ENCODE measurements at regions not wholly inside any gene's neighbourhood (a gene's known extent, or its start where the extent isn't known, plus 50 kb on each side); places are given as distances from the start of the nearest gene placed in this dataset.

DNA sequence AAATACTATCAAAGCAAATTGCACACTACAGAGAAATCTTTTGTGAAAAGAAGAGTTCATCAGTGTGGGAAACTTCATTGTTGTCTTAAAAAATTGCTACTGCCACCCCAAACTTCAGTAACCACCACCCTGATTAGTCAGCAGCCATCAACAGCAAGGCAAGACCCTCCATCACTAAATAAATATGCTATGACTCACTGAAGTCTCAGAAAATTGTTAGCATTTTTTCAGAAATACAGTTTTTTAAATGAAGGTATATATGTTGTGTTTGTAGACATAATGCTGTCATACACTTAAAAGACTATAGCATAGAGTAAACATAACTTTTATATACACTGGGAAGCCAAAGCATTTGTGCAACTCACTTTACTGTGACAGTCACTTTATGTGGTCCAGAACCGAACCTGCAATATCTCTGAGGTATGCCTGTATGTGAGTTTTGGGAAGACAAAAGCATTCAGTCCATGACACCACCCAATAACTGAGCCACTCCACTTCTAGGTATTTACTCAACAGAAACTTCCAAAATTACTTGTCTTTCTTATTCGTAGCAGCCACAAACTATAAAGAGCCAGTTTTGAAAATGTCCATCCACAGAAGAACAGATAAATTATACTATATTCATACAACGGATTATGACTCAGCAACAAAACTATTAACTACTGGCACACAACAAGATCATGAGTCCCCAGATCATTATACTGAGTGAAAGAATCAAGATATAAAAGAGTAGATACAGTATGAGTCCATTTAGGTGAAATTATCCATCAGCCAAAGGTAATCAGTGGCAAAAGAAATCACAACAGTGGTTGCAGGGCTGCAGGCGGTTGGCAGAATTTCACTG lies 649.6 kb downstream of the BCL11B start:
- H3K4me3 ChIP-seq (ENCODE audit: low read depth in 1 of 5, low read length in 5 of 5), result no peak overlapping the region
- no peak overlapping the region for H3K27ac ChIP-seq (ENCODE audit: low read depth, low read length)
- H3K9ac ChIP-seq (ENCODE audit: low read length in 5 of 5), result no peak overlapping the region
- no peaks in the 10 kb centered on the region for H3K4me1 ChIP-seq (ENCODE audit: control insufficient read depth in 5 of 5, insufficient read depth in 5 of 5, low read length in 5 of 5)
- peaks cover 4 to 16% (median 16%) of the 10 kb centered on the region in 5 donors for H3K9me3 ChIP-seq (ENCODE audit: control insufficient read depth in 5 of 5, low read length in 5 of 5)
- H3K36me3 ChIP-seq (ENCODE audit: control insufficient read depth in 5 of 5, insufficient read depth in 5 of 5, low read length in 5 of 5), result no peaks in the 10 kb centered on the region
- peaks cover 0 to 1% (median 0%) of the 10 kb centered on the region in 5 donors for H3K27me3 ChIP-seq (ENCODE audit: control insufficient read depth in 5 of 5, insufficient read depth in 4 of 5, low read length in 5 of 5)

DNA sequence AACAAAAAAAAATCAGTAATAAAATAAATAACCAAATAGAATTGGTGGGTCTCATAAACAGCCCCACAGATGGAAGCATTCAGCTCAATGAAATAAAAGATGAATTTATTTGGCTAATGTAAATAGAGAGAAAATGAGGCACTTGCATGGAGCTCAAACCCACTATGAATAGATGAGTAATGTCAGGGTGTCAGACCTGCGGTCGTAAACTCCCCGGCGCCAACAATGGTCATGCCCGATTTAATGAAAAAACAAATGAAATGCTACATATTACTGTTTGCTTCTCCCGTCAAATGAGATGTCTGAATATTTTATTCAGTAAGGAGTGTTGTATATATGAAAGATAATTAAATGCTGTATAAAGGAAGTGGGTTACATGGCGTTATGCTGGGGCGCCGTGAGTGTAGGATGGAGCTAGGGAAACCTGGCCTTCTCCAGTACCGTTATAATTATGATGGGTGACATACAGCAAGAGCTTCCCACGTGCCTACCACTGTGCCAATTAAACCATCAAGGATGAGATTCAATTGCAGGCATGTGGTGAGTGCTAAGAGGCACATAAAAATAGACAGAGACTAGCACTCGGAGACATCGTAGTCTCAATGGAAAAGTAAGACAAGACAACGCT lies 648.1 kb downstream of the BCL11B start:
- no peak overlapping the region for H3K4me3 ChIP-seq (ENCODE audit: low read depth in 1 of 5, low read length in 5 of 5)
- H3K9me3 ChIP-seq (ENCODE audit: control insufficient read depth in 5 of 5, low read length in 5 of 5), result peaks cover 3 to 28% (median 24%) of the 10 kb centered on the region in 5 donors
- H3K4me1 ChIP-seq (ENCODE audit: control insufficient read depth in 5 of 5, insufficient read depth in 5 of 5, low read length in 5 of 5), result no peaks in the 10 kb centered on the region
- H3K27me3 ChIP-seq (ENCODE audit: control insufficient read depth in 5 of 5, insufficient read depth in 4 of 5, low read length in 5 of 5), result no peaks in the 10 kb centered on the region
- no peaks in the 10 kb centered on the region for H3K36me3 ChIP-seq (ENCODE audit: control insufficient read depth in 5 of 5, insufficient read depth in 5 of 5, low read length in 5 of 5)
- H3K9ac ChIP-seq (ENCODE audit: low read length in 5 of 5), result no peak overlapping the region
- H3K27ac ChIP-seq (ENCODE audit: low read depth, low read length), result no peak overlapping the region

DNA sequence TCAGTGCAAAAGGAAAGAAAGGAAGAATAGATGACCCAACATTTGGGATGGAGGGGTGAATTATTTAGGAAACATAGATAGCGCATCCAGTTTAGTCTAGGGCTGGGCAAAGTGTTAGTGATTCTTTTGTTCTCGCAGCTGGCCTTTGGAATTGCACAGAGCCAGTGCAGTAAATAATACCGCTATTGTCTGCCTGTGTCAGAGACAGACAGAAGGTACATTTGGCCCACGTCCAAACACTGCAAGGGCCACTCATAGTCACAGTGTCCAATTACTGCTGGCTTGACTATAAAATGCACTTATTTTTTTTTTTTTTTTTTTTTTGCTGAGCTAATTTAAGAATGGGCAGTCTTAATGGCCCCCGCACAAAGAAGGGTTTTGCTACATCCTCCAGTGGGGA lies 638.6 kb downstream of the BCL11B start:
- Histone ChIP-seq H3K27me3 (ENCODE audit: control insufficient read depth in 5 of 5, insufficient read depth in 4 of 5, low read length in 5 of 5) (peaks cover 0 to 2% (median 0%) of the 10 kb centered on the region in 5 donors), H3K27ac (ENCODE audit: low read depth, low read length) (no peak overlapping the region)

DNA sequence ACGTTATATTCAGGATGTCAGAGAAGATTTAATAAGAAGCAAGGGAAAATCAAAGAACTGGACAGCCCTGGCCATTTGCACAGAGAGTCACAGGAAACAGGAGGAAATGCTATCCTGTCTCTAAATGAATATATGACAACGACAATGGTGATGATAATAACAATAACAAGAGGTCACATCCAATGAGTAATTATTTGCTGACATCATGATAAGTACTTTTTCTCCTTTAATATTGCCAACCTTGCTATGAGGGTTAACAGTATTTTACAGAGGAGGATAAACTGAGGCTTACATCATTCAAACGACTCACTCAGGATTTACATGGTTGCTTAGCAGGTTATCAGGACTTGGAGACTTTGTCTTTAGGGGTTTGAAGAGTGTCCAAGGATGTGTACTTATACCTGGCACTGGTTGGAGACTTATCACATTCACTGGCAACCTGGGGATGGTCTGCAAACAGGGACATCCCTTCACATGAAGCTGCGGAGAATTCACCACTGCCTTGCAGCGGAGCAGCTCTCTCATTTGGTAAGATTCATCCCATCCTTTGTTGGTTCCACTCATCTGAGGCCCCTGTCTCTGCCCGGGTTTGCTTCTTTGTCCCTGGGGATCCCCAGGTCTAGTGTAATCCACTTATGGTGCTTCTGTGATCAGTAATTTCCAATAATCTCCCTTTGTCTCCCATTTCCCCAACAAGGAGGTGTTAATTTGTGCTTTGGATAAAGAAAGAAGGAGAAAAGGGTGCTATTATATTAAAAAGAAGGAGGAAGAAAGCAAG lies 637.8 kb downstream of the BCL11B start:
- Histone ChIP-seq H3K4me1 (ENCODE audit: control insufficient read depth in 5 of 5, insufficient read depth in 5 of 5, low read length in 5 of 5) (no peaks in the 10 kb centered on the region), H3K36me3 (ENCODE audit: control insufficient read depth in 5 of 5, insufficient read depth in 5 of 5, low read length in 5 of 5) (no peaks in the 10 kb centered on the region), H3K9me3 (ENCODE audit: control insufficient read depth in 5 of 5, low read length in 5 of 5) (peaks cover 0 to 4% (median 0%) of the 10 kb centered on the region in 5 donors), H3K27ac (ENCODE audit: low read depth, low read length) (no peak overlapping the region), H3K9ac (ENCODE audit: low read length in 5 of 5) (no peak overlapping the region), H3K4me3 (ENCODE audit: low read depth in 1 of 5, low read length in 5 of 5) (no peak overlapping the region), H3K27me3 (ENCODE audit: control insufficient read depth in 5 of 5, insufficient read depth in 4 of 5, low read length in 5 of 5) (peaks cover 0 to 2% (median 0%) of the 10 kb centered on the region in 5 donors)

More for the DNA sequence above, 638.6 kb downstream of the BCL11B start:
- H3K4me1 ChIP-seq (ENCODE audit: control insufficient read depth in 5 of 5, insufficient read depth in 5 of 5, low read length in 5 of 5), result no peaks in the 10 kb centered on the region
- no peaks in the 10 kb centered on the region for H3K36me3 ChIP-seq (ENCODE audit: control insufficient read depth in 5 of 5, insufficient read depth in 5 of 5, low read length in 5 of 5)
- H3K9me3 ChIP-seq (ENCODE audit: control insufficient read depth in 5 of 5, low read length in 5 of 5), result peaks cover 0 to 9% (median 6%) of the 10 kb centered on the region in 5 donors
- no peak overlapping the region for H3K4me3 ChIP-seq (ENCODE audit: low read depth in 1 of 5, low read length in 5 of 5)
- H3K9ac ChIP-seq (ENCODE audit: low read length in 5 of 5), result no peak overlapping the region

DNA sequence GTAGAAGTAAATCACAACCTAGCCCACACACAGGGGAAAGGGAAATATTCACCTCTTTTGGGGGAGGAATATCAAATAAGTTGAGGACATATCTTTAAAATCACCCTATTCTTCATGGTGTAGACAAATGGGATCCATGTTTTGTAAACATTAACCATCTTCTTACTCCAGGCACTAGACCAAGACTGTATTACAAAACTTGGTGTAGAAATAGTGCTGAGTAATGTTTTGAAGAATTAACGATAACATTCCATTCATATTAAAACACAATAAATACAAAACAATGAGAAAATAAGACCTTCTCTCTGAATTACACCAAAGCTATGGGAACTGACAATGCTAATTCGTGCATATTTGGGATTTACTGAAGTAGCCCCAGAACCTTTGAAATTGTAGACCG lies 633.6 kb downstream of the BCL11B start:
- no peaks in the 10 kb centered on the region for H3K4me1 ChIP-seq (ENCODE audit: control insufficient read depth in 5 of 5, insufficient read depth in 5 of 5, low read length in 5 of 5)
- peaks cover 0 to 2% (median 0%) of the 10 kb centered on the region in 5 donors for H3K27me3 ChIP-seq (ENCODE audit: control insufficient read depth in 5 of 5, insufficient read depth in 4 of 5, low read length in 5 of 5)
- H3K27ac ChIP-seq (ENCODE audit: low read depth, low read length), result no peak overlapping the region
- H3K4me3 ChIP-seq (ENCODE audit: low read depth in 1 of 5, low read length in 5 of 5), result no peak overlapping the region
- no peaks in the 10 kb centered on the region for H3K36me3 ChIP-seq (ENCODE audit: control insufficient read depth in 5 of 5, insufficient read depth in 5 of 5, low read length in 5 of 5)
- H3K9ac ChIP-seq (ENCODE audit: low read length in 5 of 5), result no peak overlapping the region
- peaks cover 0 to 6% (median 3%) of the 10 kb centered on the region in 5 donors for H3K9me3 ChIP-seq (ENCODE audit: control insufficient read depth in 5 of 5, low read length in 5 of 5)

DNA sequence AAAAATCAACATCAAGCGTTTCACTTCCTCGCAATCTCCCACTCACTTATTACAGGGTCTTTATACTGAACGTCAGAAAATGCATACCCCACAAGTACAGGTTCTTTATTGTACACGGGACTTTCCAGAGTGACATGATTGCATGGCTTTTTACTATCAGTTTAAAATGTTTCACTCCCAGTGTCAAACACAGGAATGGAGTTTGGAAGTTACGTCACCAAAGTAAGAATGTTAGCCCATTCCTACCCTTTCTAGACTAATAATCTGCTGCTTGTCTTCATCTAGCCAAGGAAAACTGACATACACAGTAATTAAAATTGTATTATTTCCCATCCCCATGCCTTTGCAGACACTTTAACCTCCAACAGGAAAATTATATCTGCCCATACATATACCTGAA lies 624.2 kb downstream of the BCL11B start:
- Histone ChIP-seq H3K9me3 (ENCODE audit: control insufficient read depth in 5 of 5, low read length in 5 of 5) (no peaks in the 10 kb centered on the region), H3K27me3 (ENCODE audit: control insufficient read depth in 5 of 5, insufficient read depth in 4 of 5, low read length in 5 of 5) (peaks cover 0 to 4% (median 0%) of the 10 kb centered on the region in 5 donors), H3K27ac (ENCODE audit: low read depth, low read length) (no peak overlapping the region), H3K36me3 (ENCODE audit: control insufficient read depth in 5 of 5, insufficient read depth in 5 of 5, low read length in 5 of 5) (no peaks in the 10 kb centered on the region), H3K4me1 (ENCODE audit: control insufficient read depth in 5 of 5, insufficient read depth in 5 of 5, low read length in 5 of 5) (no peaks in the 10 kb centered on the region), H3K9ac (ENCODE audit: low read length in 5 of 5) (no peak overlapping the region), H3K4me3 (ENCODE audit: low read depth in 1 of 5, low read length in 5 of 5) (no peak overlapping the region)

DNA sequence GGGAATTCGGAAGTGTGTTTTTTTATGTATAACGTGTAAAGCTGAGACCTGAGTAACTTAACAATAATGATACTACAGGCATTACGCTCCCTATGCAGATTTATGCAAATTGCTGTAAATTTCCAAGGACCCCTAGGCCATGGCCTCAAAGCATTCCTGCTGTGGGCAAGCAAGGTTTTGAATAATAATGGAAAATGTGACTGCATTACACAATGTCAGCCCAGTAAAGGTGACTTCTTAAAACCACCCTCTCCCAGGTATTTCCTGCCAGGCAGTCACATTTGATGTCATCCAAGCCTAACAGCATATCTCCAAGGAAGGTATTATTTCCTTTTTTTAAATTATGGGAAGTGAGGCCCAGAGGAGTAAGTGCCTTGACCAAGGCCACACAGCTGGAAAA lies 621.0 kb downstream of the BCL11B start:
- H3K27ac ChIP-seq (ENCODE audit: low read depth, low read length), result no peak overlapping the region
- H3K4me3 ChIP-seq (ENCODE audit: low read depth in 1 of 5, low read length in 5 of 5), result no peak overlapping the region
- no peak overlapping the region for H3K9ac ChIP-seq (ENCODE audit: low read length in 5 of 5)
- no peaks in the 10 kb centered on the region for H3K36me3 ChIP-seq (ENCODE audit: control insufficient read depth in 5 of 5, insufficient read depth in 5 of 5, low read length in 5 of 5)
- no peaks in the 10 kb centered on the region for H3K4me1 ChIP-seq (ENCODE audit: control insufficient read depth in 5 of 5, insufficient read depth in 5 of 5, low read length in 5 of 5)
- peaks cover 0 to 10% (median 6%) of the 10 kb centered on the region in 5 donors for H3K9me3 ChIP-seq (ENCODE audit: control insufficient read depth in 5 of 5, low read length in 5 of 5)
- H3K27me3 ChIP-seq (ENCODE audit: control insufficient read depth in 5 of 5, insufficient read depth in 4 of 5, low read length in 5 of 5), result peaks cover 0 to 4% (median 0%) of the 10 kb centered on the region in 5 donors

DNA sequence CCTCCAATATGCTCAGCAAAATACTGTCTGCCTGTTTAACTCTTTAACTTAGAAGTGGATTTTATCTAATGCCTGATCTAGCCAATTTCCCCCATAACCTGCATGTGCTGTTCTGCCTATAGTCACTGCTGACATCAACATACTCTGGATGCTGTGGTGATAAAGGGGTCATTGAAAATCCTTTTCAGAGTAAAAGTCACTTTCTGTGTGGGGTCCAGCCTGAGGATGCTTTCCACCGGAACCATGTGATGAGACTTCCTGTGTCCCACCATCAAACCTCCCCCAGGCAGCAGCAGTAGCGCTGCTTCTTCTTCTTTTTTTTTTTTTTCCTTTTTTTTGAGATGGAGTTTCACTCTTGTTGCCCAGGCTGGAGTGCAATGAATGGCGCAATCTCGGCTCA lies 607.0 kb downstream of the BCL11B start:
- Histone ChIP-seq H3K4me1 (ENCODE audit: control insufficient read depth in 5 of 5, insufficient read depth in 5 of 5, low read length in 5 of 5) (no peaks in the 10 kb centered on the region), H3K9ac (ENCODE audit: low read length in 5 of 5) (no peak overlapping the region), H3K9me3 (ENCODE audit: control insufficient read depth in 5 of 5, low read length in 5 of 5) (no peaks in the 10 kb centered on the region), H3K27ac (ENCODE audit: low read depth, low read length) (no peak overlapping the region), H3K4me3 (ENCODE audit: low read depth in 1 of 5, low read length in 5 of 5) (no peak overlapping the region), H3K36me3 (ENCODE audit: control insufficient read depth in 5 of 5, insufficient read depth in 5 of 5, low read length in 5 of 5) (no peaks in the 10 kb centered on the region), H3K27me3 (ENCODE audit: control insufficient read depth in 5 of 5, insufficient read depth in 4 of 5, low read length in 5 of 5) (no peaks in the 10 kb centered on the region)

DNA sequence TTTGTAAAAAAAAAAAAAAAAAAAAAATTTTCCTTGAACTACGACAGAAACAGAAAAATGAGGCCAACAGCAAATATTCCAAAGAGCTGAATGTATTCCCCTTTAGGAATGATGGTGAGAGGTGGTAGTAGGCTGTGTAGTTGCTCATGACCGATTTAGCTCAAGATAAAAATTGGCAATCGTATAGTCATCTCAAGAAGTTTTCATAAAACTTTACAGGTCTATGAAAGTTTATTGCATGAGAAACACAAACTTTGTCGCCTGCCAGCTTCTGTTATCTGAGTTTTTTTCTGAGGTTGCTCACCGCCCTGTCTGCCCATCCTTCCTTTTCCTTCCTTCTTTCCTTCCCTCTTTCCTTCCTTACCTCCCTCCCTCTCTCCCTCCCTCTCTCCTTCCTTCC lies 605.5 kb downstream of the BCL11B start:
- H3K9ac ChIP-seq (ENCODE audit: low read length in 5 of 5), result no peak overlapping the region

DNA sequence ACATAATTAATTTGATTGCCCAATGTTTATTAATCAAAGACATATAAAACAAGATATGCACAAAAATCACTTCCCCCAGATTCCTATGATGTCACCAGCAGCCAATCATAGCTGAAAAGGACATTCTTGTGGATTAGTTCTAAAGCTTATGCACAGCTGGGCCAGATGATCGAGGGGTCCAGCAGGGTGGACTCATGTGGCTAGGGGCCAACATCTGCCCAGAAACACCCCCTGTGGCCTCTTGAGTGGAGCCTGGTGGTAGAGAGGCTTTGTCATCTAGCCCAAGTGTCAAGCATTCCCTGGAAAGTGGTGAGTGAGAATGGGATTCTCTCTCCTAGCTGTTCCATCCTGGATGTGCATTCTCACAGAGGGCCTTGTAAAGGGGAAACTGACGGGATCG lies 590.0 kb downstream of the BCL11B start:
- Histone ChIP-seq H3K27me3 (ENCODE audit: control insufficient read depth in 5 of 5, insufficient read depth in 4 of 5, low read length in 5 of 5) (no peaks in the 10 kb centered on the region), H3K9ac (ENCODE audit: low read length in 5 of 5) (no peak overlapping the region), H3K9me3 (ENCODE audit: control insufficient read depth in 5 of 5, low read length in 5 of 5) (peaks cover 0 to 5% (median 0%) of the 10 kb centered on the region in 5 donors), H3K36me3 (ENCODE audit: control insufficient read depth in 5 of 5, insufficient read depth in 5 of 5, low read length in 5 of 5) (no peaks in the 10 kb centered on the region), H3K4me3 (ENCODE audit: low read depth in 1 of 5, low read length in 5 of 5) (no peak overlapping the region), H3K27ac (ENCODE audit: low read depth, low read length) (no peak overlapping the region), H3K4me1 (ENCODE audit: control insufficient read depth in 5 of 5, insufficient read depth in 5 of 5, low read length in 5 of 5) (no peaks in the 10 kb centered on the region)

More for the DNA sequence above, 605.5 kb downstream of the BCL11B start:
- H3K27ac ChIP-seq (ENCODE audit: low read depth, low read length), result no peak overlapping the region
- H3K27me3 ChIP-seq (ENCODE audit: control insufficient read depth in 5 of 5, insufficient read depth in 4 of 5, low read length in 5 of 5), result no peaks in the 10 kb centered on the region
- H3K9me3 ChIP-seq (ENCODE audit: control insufficient read depth in 5 of 5, low read length in 5 of 5), result no peaks in the 10 kb centered on the region
- H3K36me3 ChIP-seq (ENCODE audit: control insufficient read depth in 5 of 5, insufficient read depth in 5 of 5, low read length in 5 of 5), result no peaks in the 10 kb centered on the region
- no peaks in the 10 kb centered on the region for H3K4me1 ChIP-seq (ENCODE audit: control insufficient read depth in 5 of 5, insufficient read depth in 5 of 5, low read length in 5 of 5)
- no peak overlapping the region for H3K4me3 ChIP-seq (ENCODE audit: low read depth in 1 of 5, low read length in 5 of 5)

Measured in subcutaneous abdominal adipose tissue (tissue), 5 donors.